ENCODE measurements at regions not wholly inside any gene's neighbourhood (a gene's known extent, or its start where the extent isn't known, plus 50 kb on each side); places are given as distances from the start of the nearest gene placed in this dataset.

DNA sequence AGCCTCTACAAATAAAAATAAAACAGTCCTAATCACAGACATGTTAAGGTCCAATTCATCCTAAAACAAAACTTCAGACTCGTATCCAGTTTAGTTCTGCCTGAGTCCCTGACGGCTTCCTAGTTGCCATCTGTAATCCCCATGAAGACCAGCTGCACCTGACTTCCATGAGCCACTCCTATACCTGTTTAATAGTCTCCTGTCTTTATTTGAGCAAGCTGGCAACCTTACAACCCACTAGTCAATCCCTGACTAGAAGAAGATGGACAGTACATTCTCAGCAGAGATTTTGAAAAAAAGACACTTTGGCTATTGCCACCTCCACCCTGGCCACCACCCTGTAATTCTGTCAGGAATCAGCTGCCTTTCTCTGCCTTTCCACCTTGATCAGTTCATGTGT, 197.7 kb downstream of the HIBADH start:
- no peak overlapping the region for H3K27ac Mint-ChIP-seq (ENCODE audit: unreplicated experiment)
- H3K27me3 Mint-ChIP-seq (ENCODE audit: low read depth) = peaks cover 15% of the 10 kb centered on the region
- H3K4me1 Mint-ChIP-seq = no peaks in the 10 kb centered on the region
- no peak overlapping the region for H3K4me3 Mint-ChIP-seq
- TF ChIP-seq, protein P1, sequence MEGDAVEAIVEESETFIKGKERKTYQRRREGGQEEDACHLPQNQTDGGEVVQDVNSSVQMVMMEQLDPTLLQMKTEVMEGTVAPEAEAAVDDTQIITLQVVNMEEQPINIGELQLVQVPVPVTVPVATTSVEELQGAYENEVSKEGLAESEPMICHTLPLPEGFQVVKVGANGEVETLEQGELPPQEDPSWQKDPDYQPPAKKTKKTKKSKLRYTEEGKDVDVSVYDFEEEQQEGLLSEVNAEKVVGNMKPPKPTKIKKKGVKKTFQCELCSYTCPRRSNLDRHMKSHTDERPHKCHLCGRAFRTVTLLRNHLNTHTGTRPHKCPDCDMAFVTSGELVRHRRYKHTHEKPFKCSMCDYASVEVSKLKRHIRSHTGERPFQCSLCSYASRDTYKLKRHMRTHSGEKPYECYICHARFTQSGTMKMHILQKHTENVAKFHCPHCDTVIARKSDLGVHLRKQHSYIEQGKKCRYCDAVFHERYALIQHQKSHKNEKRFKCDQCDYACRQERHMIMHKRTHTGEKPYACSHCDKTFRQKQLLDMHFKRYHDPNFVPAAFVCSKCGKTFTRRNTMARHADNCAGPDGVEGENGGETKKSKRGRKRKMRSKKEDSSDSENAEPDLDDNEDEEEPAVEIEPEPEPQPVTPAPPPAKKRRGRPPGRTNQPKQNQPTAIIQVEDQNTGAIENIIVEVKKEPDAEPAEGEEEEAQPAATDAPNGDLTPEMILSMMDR (conservative IDR thresholded peaks at IDR 0.05) = no peak
- H3K36me3 Mint-ChIP-seq (ENCODE audit: low read depth) = no peaks in the 10 kb centered on the region
- H3K9me3 Mint-ChIP-seq = no peaks in the 10 kb centered on the region
- DNase-seq (ENCODE audit: low read depth, low spot score) = no peak

DNA sequence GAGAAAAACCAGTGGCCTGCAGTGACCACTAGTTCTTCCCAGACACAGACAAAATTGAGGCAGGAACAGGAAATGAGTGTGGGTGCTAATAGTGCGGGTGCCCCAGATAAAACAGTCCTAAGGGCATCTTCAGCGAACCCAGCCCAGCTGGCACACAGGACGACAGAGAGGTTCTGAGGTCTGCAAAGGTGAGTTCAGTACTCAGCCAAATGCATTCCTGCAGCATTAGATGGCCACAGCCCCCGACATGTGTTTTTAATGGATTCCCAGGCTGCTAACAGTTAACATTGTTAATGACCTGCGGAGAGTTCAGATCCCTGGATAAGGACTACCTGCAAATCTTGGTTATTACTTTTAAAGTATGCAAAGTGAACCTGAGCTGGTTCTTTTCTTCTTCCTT, 196.0 kb downstream of the HIBADH start:
- Mint-ChIP-seq H3K4me1 (no peaks in the 10 kb centered on the region), H3K4me3 (no peak overlapping the region), H3K27ac (ENCODE audit: unreplicated experiment) (no peak overlapping the region), H3K36me3 (ENCODE audit: low read depth) (no peaks in the 10 kb centered on the region), H3K9me3 (no peaks in the 10 kb centered on the region), H3K27me3 (ENCODE audit: low read depth) (peaks cover 15% of the 10 kb centered on the region)
- TF ChIP-seq, protein P1 (conservative IDR thresholded peaks at IDR 0.05) = no peak
- no peak for DNase-seq (ENCODE audit: low read depth, low spot score)

DNA sequence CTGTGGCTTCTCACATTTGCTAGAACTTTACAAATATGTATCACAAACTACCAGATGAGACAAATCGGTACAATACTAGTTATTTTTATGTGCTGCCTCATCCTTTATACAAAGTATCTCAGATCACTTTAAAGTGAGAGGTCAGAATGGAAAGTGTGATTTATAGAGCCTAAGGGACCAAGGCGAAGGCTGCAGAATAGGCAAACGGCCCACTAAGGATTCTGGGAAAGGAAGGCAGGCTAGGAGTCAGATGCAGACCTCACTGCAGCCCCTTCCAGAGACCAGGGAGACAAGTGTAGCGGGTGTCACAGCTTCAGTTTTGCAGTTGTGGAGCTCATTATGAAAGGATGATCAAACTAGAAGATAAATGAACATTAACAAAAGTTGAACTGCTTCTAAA, 190.6 kb downstream of the HIBADH start:
- TF ChIP-seq, protein P1 (conservative IDR thresholded peaks at IDR 0.05) = no peak
- H3K36me3 Mint-ChIP-seq (ENCODE audit: low read depth) = no peaks in the 10 kb centered on the region
- no peaks in the 10 kb centered on the region for H3K27me3 Mint-ChIP-seq (ENCODE audit: low read depth)
- H3K4me1 Mint-ChIP-seq = no peaks in the 10 kb centered on the region
- no peak overlapping the region for H3K27ac Mint-ChIP-seq (ENCODE audit: unreplicated experiment)
- no peaks in the 10 kb centered on the region for H3K9me3 Mint-ChIP-seq
- DNase-seq (ENCODE audit: low read depth, low spot score) = no peak
- no peak overlapping the region for H3K4me3 Mint-ChIP-seq

All from neural crest cell (in vitro differentiated cells).